ENCODE measurements at regions not wholly inside any gene's neighbourhood (a gene's known extent, or its start where the extent isn't known, plus 50 kb on each side); places are given as distances from the start of the nearest gene placed in this dataset.
"Not testable (repeated sequence)": the region's sequence is repeated elsewhere in the genome, so short reads cannot be mapped to it uniquely, and the experiment has no call there.

GRCh38 chr3:70471464-70472342, 159.3 kb upstream of the MDFIC2 start:
- no peak for DNase-seq

- DNase-seq: no peak
Observed at GRCh38 chr3:70466096-70466495, 153.7 kb upstream of the MDFIC2 start.

GRCh38 chr3:70464876-70465275, 152.4 kb upstream of the MDFIC2 start:
- no peak for DNase-seq

- DNase-seq: no peak
Observed at GRCh38 chr3:70464465-70464864, 152.0 kb upstream of the MDFIC2 start.

GRCh38 chr3:70450220-70450619, 137.8 kb upstream of the MDFIC2 start:
- not testable (repeated sequence) for DNase-seq

GRCh38 chr3:70435422-70435821, 123.0 kb upstream of the MDFIC2 start:
- not testable (repeated sequence) for DNase-seq

- no peak for DNase-seq
Observed at GRCh38 chr3:70433091-70433490, 120.7 kb upstream of the MDFIC2 start.

- DNase-seq: no peak
Observed at GRCh38 chr3:70431911-70432310, 119.5 kb upstream of the MDFIC2 start.

- DNase-seq: no peak
Observed at GRCh38 chr3:70426071-70426470, 113.6 kb upstream of the MDFIC2 start.

GRCh38 chr3:70421506-70421905, 109.1 kb upstream of the MDFIC2 start:
- DNase-seq: no peak

GRCh38 chr3:70409018-70409417, 96.6 kb upstream of the MDFIC2 start:
- no peak for DNase-seq

- no peak for DNase-seq
Observed at GRCh38 chr3:70400194-70400593, 87.8 kb upstream of the MDFIC2 start.

GRCh38 chr3:70393881-70394612, 81.6 kb upstream of the MDFIC2 start:
- no peak for DNase-seq

- no peak for DNase-seq
Observed at GRCh38 chr3:70392227-70392626, 79.8 kb upstream of the MDFIC2 start.

GRCh38 chr3:70387889-70388288, 75.5 kb upstream of the MDFIC2 start:
- no peak for DNase-seq

- no peak for DNase-seq
Observed at GRCh38 chr3:70386846-70387245, 74.4 kb upstream of the MDFIC2 start.

- no peak for DNase-seq
Observed at GRCh38 chr3:70386043-70386442, 73.6 kb upstream of the MDFIC2 start.

GRCh38 chr3:70383360-70383831, 71.0 kb upstream of the MDFIC2 start:
- no peak for DNase-seq

GRCh38 chr3:70374179-70374578, 61.7 kb upstream of the MDFIC2 start:
- DNase-seq: no peak
